Suprapubic skin (tissue), 4 donors: ENCODE measurements at regions not wholly inside any gene's neighbourhood (a gene's known extent, or its start where the extent isn't known, plus 50 kb on each side); places are given as distances from the start of the nearest gene placed in this dataset.
"Not testable (repeated sequence)": the region's sequence is repeated elsewhere in the genome, so short reads cannot be mapped to it uniquely, and the experiment has no call there.

Experiments used
- DNase-seq, 2 donors: peaks; one replicate each; pipeline ENCODE4 v3.0.0-alpha.2; 2019; ENCODE audit warnings: low spot score in 2 of 2
- H3K27ac ChIP-seq: fragments of 200-600 bp; sonication (generic); one replicate; pipeline ENCODE4 v1.5.1; 2019
- H3K27me3 ChIP-seq: fragments of 200-600 bp; sonication (generic); one replicate; pipeline ENCODE4 v1.5.1; 2019
- H3K36me3 ChIP-seq: fragments of 200-600 bp; sonication (generic); one replicate; pipeline ENCODE4 v1.5.1; 2019
- H3K4me1 ChIP-seq: fragments of 200-600 bp; sonication (generic); one replicate; pipeline ENCODE4 v1.5.1; 2019
- H3K4me3 ChIP-seq: fragments of 200-600 bp; sonication (generic); one replicate; pipeline ENCODE4 v1.5.1; 2019; ENCODE audit warnings: mild to moderate bottlenecking
- H3K9me3 ChIP-seq: fragments of 200-600 bp; sonication (generic); one replicate; pipeline ENCODE4 v1.5.1; 2019
- CTCF ChIP-seq, 2 donors: fragments of 200-600 bp in 1 of 2; fragments of 450-650 bp in 1 of 2; sonication (generic) in 1 of 2; IDR thresholded peaks; one replicate each; pipeline ENCODE4 v1.5.1; 2016 to 2019; ENCODE audit warnings: antibody characterized with exemption in 2 of 2, mild to moderate bottlenecking in 1 of 2, moderate library complexity in 1 of 2
- EP300 ChIP-seq: sonication (generic); formaldehyde crosslinking; IDR thresholded peaks from one replicate; pipeline ENCODE4 v1.6.1; 2017; ENCODE audit warnings: antibody characterized with exemption
- POLR2A ChIP-seq, 2 donors: fragments of 450-650 bp; IDR thresholded peaks; one replicate each; pipeline ENCODE4 v1.6.1; 2017; ENCODE audit warnings: antibody characterized with exemption in 2 of 2, mild to moderate bottlenecking in 2 of 2, moderate library complexity in 2 of 2
- POLR2AphosphoS5 ChIP-seq, 3 donors: sonication (generic); formaldehyde crosslinking; IDR thresholded peaks; one replicate each; pipeline ENCODE4 v1.6.1; 2017; ENCODE audit warnings: antibody characterized with exemption in 3 of 3
- WGBS: methylation state at CpG from one replicate; pipeline ENCODE4 v1.1.5; 2018; 5-methylcytosine and 5-hydroxymethylcytosine counted together

DNA sequence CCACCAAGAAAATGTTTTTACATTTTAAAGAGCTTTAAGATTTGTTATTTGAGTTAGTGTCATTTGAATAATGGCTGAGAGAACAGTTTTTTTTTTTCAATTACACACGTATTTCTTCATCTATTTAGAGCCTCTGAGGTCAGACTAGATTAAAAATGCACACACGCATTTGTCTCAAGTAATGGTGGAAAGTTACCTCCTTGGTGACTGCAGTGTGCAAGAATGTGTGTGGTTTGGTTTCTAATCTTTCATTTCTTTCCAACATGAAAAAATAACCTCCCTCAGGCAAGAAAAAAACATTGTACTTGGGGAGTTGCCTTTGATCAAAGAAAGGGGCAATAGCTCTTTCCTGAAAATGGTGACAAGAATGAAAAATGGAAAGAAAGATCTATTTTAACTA is 235.5 kb upstream of the ZNF337 start:
- H3K4me3 ChIP-seq, H3K4me1 ChIP-seq, DNase-seq, H3K9me3 ChIP-seq, H3K27ac ChIP-seq, H3K27me3 ChIP-seq, H3K36me3 ChIP-seq: not testable (repeated sequence)
- 19% methylated on average over 2 of the region's 2 CpGs for WGBS

DNA sequence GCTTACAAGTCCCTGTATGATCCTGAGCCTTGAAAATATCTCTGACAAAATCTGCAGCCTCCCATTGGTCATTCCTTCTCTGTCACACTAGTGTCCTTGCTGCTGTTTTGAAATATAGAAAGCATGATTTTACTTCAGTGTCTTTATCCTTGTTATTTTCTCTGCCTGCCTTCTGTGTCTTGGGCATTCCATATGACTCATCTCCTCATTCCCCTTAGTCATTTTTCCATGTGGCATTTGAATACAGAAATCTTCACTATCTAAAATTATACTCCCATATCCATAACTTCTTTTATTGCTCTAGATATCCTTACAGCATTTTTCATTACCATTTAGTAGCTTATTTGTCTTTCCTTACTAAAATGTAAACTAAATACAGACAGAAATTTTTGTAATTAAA is 205.7 kb upstream of the ZNF337 start:
- not testable (repeated sequence) for DNase-seq, H3K36me3 ChIP-seq, H3K4me3 ChIP-seq, H3K4me1 ChIP-seq, H3K27ac ChIP-seq, H3K9me3 ChIP-seq, H3K27me3 ChIP-seq

DNA sequence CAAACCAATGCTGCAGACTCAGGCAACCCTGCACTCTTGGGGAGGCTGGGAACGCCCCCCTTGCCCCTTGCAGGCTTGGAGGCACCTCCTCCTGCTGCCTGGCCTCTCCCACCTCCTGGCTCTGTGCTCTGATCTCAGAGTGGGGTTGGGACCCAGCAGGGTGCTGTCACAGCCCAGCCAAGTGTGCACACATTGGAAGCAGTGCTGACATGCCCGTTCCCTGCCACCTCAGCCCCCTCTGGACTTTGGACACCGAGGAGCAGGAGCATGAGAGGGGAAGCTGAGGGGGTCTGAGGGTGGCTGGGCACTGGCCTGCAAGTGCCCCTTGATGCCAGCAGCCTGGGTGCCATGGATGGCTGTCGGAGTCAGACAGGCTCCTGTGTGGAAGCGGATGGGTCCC is 202.0 kb upstream of the ZNF337 start:
- WGBS = 85% methylated on average over 4 of the region's 5 CpGs
- H3K9me3 ChIP-seq = not testable (repeated sequence)

DNA sequence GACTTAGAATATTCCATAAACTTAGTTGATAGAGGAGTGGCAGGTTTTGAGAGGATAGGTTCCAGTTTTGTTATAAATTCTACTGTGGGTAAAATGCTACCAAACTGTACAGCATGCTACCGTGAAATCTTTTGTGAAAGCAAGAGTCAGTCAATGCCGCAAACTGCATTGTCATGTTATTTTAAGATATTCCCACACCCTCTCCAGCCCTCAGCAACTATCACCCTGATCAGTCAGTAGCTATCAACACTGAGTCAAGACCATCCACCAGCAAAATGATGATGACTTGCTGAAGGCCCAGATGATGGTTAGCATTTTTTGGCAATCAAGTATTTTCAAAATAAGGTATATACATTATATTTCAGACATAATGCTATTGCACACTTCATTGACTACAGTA is 182.4 kb upstream of the ZNF337 start:
- H3K27me3 ChIP-seq, H3K9me3 ChIP-seq, H3K36me3 ChIP-seq, H3K27ac ChIP-seq, H3K4me3 ChIP-seq, DNase-seq, H3K4me1 ChIP-seq: not testable (repeated sequence)
- 94% methylated on average over 2 of the region's 2 CpGs for WGBS

More for the DNA sequence above, 202.0 kb upstream of the ZNF337 start:
- not testable (repeated sequence) for H3K4me3 ChIP-seq, H3K36me3 ChIP-seq, DNase-seq, H3K27ac ChIP-seq, H3K4me1 ChIP-seq, H3K27me3 ChIP-seq

DNA sequence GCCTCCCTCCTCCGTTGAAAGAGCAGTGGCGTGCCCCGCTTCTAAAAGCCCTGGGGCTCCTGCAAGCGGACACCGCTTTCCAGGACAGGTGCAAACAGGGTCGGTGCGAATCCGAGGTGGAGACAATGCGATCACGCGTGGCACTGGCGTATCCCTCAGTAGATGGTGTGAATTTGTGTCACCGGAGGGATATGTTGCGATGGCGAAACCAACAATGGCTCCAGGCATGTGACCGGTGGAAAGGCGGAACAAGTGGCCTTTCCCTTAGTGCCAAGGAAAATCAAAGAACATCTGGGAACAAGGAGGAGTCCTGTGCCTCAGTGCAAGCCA is 172.0 kb upstream of the ZNF337 start:
- DNase-seq, H3K27ac ChIP-seq, H3K36me3 ChIP-seq, H3K9me3 ChIP-seq: not testable (repeated sequence)
- Histone ChIP-seq H3K4me1 (peaks cover 26% of the 10 kb centered on the region), H3K4me3 (peak overlapping the region; percentile 48), H3K27me3 (peaks cover 16% of the 10 kb centered on the region)
- 47% methylated on average over 13 of the region's 17 CpGs for WGBS

GRCh38 chr20:25867776-25868649 is 171.4 kb upstream of the ZNF337 start:
- 34% methylated on average over 9 of the region's 46 CpGs for WGBS
- H3K27ac ChIP-seq = no peak overlapping the region
- H3K27me3 ChIP-seq = peaks cover 18% of the 10 kb centered on the region
- DNase-seq = peak in 1 of 2 donors; percentile 86
- no peaks in the 10 kb centered on the region for H3K36me3 ChIP-seq
- peaks cover 32% of the 10 kb centered on the region for H3K4me1 ChIP-seq
- no peaks in the 10 kb centered on the region for H3K9me3 ChIP-seq
- peak overlapping the region; percentile 48 for H3K4me3 ChIP-seq
- TF ChIP-seq POLR2A (IDR thresholded peaks at IDR 0.05) = no peak
- TF ChIP-seq POLR2AphosphoS5 (IDR thresholded peaks at IDR 0.05) = no peak
- no peak for TF ChIP-seq EP300
- no peak for TF ChIP-seq CTCF (IDR thresholded peaks at IDR 0.05)

- H3K4me1 ChIP-seq = peaks cover 40% of the 10 kb centered on the region
- H3K9me3 ChIP-seq, H3K27ac ChIP-seq, DNase-seq, H3K4me3 ChIP-seq, H3K36me3 ChIP-seq: not testable (repeated sequence)
- WGBS = 90% methylated on average over 33 of the region's 35 CpGs
- peaks cover 21% of the 10 kb centered on the region for H3K27me3 ChIP-seq
Observed at GRCh38 chr20:25867015-25867775, 170.5 kb upstream of the ZNF337 start.

- DNase-seq = no peak
- Histone ChIP-seq H3K36me3 (no peaks in the 10 kb centered on the region), H3K27ac (no peak overlapping the region), H3K4me3 (peak overlapping the region; percentile 42), H3K4me1 (peaks cover 50% of the 10 kb centered on the region), H3K27me3 (peaks cover 26% of the 10 kb centered on the region), H3K9me3 (no peaks in the 10 kb centered on the region)
- TF ChIP-seq CTCF (IDR thresholded peaks at IDR 0.05) (no peak), POLR2A (IDR thresholded peaks at IDR 0.05) (no peak), EP300 (no peak), POLR2AphosphoS5 (IDR thresholded peaks at IDR 0.05) (no peak)
- 32% methylated on average over 35 of the region's 43 CpGs for WGBS
Observed at GRCh38 chr20:25865715-25866656, 169.3 kb upstream of the ZNF337 start.

GRCh38 chr20:25864963-25865714 is 168.5 kb upstream of the ZNF337 start:
- H3K27me3 ChIP-seq = peaks cover 35% of the 10 kb centered on the region
- not testable (repeated sequence) for H3K27ac ChIP-seq, DNase-seq, H3K36me3 ChIP-seq, H3K9me3 ChIP-seq
- 81% methylated on average over 20 of the region's 30 CpGs for WGBS
- peaks cover 58% of the 10 kb centered on the region for H3K4me1 ChIP-seq
- H3K4me3 ChIP-seq = peak overlapping the region; percentile 42
